Ovary (tissue), 7 donors: ENCODE measurements at regions not wholly inside any gene's neighbourhood (a gene's known extent, or its start where the extent isn't known, plus 50 kb on each side); places are given as distances from the start of the nearest gene placed in this dataset.

ENCODE experiments used
- DNase-seq, 5 donors: peaks; one replicate each; pipeline ENCODE4 v3.0.0-alpha.2; 2019 to 2020
- H3K27ac ChIP-seq, 2 donors: fragments of 200-600 bp; one replicate each; pipeline versions ENCODE4 v1.5.1 to v1.8.0; 2019 to 2022
- H3K27me3 ChIP-seq: fragments of 200-600 bp; one replicate; pipeline ENCODE4 v1.8.0; 2022
- H3K36me3 ChIP-seq: fragments of 200-600 bp; sonication (generic); one replicate; pipeline ENCODE4 v1.5.1; 2019
- H3K4me1 ChIP-seq: one replicate; pipeline ENCODE4 v1.8.1; 2013; ENCODE audit warnings: mild to moderate bottlenecking, moderate library complexity; ENCODE audit not compliant: insufficient read depth
- H3K4me3 ChIP-seq: fragments of 200-600 bp; sonication (generic); one replicate; pipeline ENCODE4 v1.5.1; 2017
- H3K9me3 ChIP-seq, 2 donors: fragments of 200-600 bp in 1 of 2; sonication (generic) in 1 of 2; one replicate each; pipeline versions ENCODE4 v1.5.1 to v1.8.1; 2013 to 2019; ENCODE audit warnings: mild to moderate bottlenecking in 1 of 2, moderate library complexity in 1 of 2
- EP300 ChIP-seq: sonication (generic); formaldehyde crosslinking; IDR thresholded peaks from one replicate; pipeline ENCODE4 v1.6.1; 2017; ENCODE audit warnings: antibody characterized with exemption
- POLR2A ChIP-seq: fragments of 450-650 bp; IDR thresholded peaks from one replicate; pipeline ENCODE4 v1.6.1; 2017; ENCODE audit warnings: antibody characterized with exemption, mild to moderate bottlenecking, moderate library complexity
- WGBS, 3 donors: extraction: QIAGEN DNeasy Blood & Tissue Kit in 1 of 3; methylation state at CpG; one replicate each; pipeline versions ENCODE4 v1.1.5 to v1.1.7; 2013 to 2017; 5-methylcytosine and 5-hydroxymethylcytosine counted together
- intact Hi-C, 4 donors: fragments of 100-400 bp; cut with DNase I; formaldehyde crosslinking; loops; one replicate each; pipeline versions ENCODE4 v1.11.0 to v1.15.1; 2022 to 2023
- TF ChIP-seq, protein P1 (sequence below), 3 donors: fragments of 450-650 bp in 2 of 3; fragments of 200-600 bp in 1 of 3; IDR thresholded peaks; one replicate each; pipeline versions ENCODE4 v1.5.1 to v1.8.0; 2016 to 2022; ENCODE audit warnings: antibody characterized with exemption in 3 of 3, mild to moderate bottlenecking in 1 of 3
- donor health status: DM: no; HTN: no; CAD: no; lungs with moderate emphysema.
- donor health status: DM: no; HTN: no; CAD: no.
- donor health status: Bipolar disorder and iron deficiency.
- donor health status: DM: no; HTN: no; CAD: no.
- donor health status: DM: yes; HTN: yes; CAD: no.

DNA sequence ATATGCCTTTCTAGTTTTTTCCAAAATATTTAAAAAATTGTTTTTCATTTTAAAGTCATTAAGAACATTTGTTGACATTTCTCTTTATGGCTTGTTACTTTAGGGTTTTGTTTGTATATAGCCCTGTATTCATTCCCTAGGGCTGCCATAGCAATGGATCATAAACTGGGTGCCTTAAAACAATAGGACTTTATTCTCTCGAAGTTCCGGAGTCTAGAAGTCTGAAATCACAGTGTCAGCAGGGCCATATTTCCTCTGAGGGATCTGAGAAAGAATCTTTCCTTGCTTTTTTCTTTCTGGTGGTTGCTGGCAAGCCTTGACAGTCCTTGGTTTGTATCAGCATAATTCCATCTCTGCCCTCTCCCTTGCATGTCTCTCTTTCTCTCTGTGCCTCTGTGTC is 63.4 kb upstream of the CADPS start:
- H3K4me1 ChIP-seq = no peaks in the 10 kb centered on the region
- H3K27me3 ChIP-seq = no peaks in the 10 kb centered on the region
- no peaks in the 10 kb centered on the region for H3K9me3 ChIP-seq
- 90 to 97% (median 90%) methylated on average over 2 of the region's 2 CpGs for WGBS, 3 donors
- TF ChIP-seq POLR2A (no peak), EP300 (no peak)
- TF ChIP-seq, protein P1, sequence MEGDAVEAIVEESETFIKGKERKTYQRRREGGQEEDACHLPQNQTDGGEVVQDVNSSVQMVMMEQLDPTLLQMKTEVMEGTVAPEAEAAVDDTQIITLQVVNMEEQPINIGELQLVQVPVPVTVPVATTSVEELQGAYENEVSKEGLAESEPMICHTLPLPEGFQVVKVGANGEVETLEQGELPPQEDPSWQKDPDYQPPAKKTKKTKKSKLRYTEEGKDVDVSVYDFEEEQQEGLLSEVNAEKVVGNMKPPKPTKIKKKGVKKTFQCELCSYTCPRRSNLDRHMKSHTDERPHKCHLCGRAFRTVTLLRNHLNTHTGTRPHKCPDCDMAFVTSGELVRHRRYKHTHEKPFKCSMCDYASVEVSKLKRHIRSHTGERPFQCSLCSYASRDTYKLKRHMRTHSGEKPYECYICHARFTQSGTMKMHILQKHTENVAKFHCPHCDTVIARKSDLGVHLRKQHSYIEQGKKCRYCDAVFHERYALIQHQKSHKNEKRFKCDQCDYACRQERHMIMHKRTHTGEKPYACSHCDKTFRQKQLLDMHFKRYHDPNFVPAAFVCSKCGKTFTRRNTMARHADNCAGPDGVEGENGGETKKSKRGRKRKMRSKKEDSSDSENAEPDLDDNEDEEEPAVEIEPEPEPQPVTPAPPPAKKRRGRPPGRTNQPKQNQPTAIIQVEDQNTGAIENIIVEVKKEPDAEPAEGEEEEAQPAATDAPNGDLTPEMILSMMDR (IDR thresholded peaks at IDR 0.05) = no peak
- no peak overlapping the region for H3K27ac ChIP-seq
- no peak overlapping the region for H3K4me3 ChIP-seq
- no peak for DNase-seq
- no peaks in the 10 kb centered on the region for H3K36me3 ChIP-seq
- intact Hi-C loops = no loop called here

DNA sequence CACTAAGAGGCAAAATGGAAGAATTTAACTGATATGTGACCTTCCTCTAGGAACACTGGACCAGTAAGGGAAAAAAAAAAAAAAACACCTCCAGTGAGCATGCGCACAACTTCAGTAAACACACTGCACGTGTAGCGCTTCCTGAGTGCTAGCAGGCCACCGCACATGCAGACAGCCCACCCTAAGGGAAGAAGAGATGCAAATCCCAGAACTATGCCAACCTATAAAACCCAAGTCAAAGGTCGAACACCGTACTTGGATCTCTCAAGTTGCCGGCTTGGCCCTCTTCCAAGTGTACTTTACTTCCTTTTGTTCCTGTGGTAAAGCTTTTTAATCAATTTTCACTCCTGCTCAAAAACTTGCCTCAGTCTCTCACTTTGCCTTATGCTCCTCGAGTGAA is 64.5 kb upstream of the CADPS start:
- no peaks in the 10 kb centered on the region for H3K27me3 ChIP-seq
- no peaks in the 10 kb centered on the region for H3K36me3 ChIP-seq
- H3K4me3 ChIP-seq = no peak overlapping the region
- intact Hi-C loops = no loop called here
- no peaks in the 10 kb centered on the region for H3K9me3 ChIP-seq
- no peak for DNase-seq
- TF ChIP-seq EP300 (no peak), POLR2A (no peak)
- TF ChIP-seq, protein P1 (IDR thresholded peaks at IDR 0.05) = no peak
- no peak overlapping the region for H3K27ac ChIP-seq
- H3K4me1 ChIP-seq = no peaks in the 10 kb centered on the region
- 73 to 79% (median 77%) methylated on average over 8 of the region's 8 CpGs for WGBS, 3 donors

DNA sequence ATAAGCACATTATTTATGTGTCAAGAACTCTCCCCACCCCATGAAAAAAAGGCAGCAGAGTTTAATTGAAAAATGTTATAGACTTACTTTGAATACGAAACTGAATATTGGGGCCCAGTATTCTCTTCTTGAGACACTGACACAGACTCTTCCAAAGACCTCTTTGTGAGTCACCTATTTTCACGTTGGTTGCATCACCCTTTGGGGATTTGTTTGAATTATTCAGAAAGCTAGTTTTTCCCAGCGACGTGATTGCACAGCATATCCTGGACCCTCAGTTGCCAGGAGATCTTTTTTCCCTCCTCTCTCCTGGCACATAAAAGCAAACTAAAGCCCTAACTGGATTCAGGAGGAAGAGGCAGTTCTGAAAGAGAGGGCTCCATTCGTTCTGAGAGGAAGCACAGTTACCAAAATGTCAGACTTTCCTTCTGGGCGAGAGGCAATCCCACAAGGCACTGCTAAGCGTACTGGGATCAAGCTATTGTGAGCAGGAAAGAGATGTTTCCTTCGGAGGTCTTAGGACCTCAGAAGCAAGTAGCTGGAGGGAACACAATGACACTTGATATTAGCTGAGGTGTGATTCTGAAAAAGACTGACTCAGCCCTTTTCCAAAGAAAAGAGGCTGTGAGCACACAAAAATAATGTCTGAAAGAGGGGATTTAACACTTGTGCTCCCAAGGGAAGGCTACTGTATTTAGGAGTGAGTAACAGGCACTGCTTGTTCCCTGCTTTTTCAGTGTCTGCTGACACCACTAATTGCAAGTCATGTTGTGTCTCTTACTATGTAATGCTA is 65.8 kb upstream of the CADPS start:
- DNase-seq = no peak
- H3K27ac ChIP-seq = no peak overlapping the region
- TF ChIP-seq POLR2A (no peak), EP300 (no peak)
- TF ChIP-seq, protein P1 (IDR thresholded peaks at IDR 0.05) = no peak
- WGBS, 3 donors = 55 to 61% (median 59%) methylated on average over 8 of the region's 8 CpGs
- no peaks in the 10 kb centered on the region for H3K27me3 ChIP-seq
- intact Hi-C loops = no loop called here
- H3K9me3 ChIP-seq = no peaks in the 10 kb centered on the region
- no peaks in the 10 kb centered on the region for H3K4me1 ChIP-seq
- no peak overlapping the region for H3K4me3 ChIP-seq
- H3K36me3 ChIP-seq = no peaks in the 10 kb centered on the region

DNA sequence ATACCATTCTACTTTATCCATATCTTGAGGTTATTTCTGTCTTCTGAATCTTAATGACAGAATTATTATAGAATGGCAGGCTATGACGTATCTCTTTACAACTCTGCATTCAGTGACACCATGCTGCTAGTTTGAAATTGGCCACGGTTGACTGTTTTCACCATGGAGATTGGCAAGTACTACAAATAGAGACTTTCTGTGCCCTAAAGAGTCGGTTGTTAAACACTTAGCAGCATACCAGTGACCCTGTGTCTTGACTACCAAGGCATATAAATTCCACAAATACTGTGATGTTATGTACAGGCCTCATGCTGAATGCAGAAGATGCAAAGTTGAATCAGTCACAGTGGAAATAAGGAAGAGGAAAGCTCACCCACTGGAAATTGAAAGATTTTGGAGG is 67.0 kb upstream of the CADPS start:
- DNase-seq = no peak
- Histone ChIP-seq H3K36me3 (no peaks in the 10 kb centered on the region), H3K4me1 (no peaks in the 10 kb centered on the region), H3K27me3 (no peaks in the 10 kb centered on the region), H3K27ac (no peak overlapping the region), H3K4me3 (no peak overlapping the region), H3K9me3 (no peaks in the 10 kb centered on the region)
- intact Hi-C loops = no loop called here
- whole genome bisulfite sequencing, 3 donors = 38 to 52% (median 40%) methylated on average over 3 of the region's 3 CpGs
- TF ChIP-seq, protein P1 (IDR thresholded peaks at IDR 0.05) = no peak
- no peak for TF ChIP-seq POLR2A
- no peak for TF ChIP-seq EP300
